GM23248 (cell line): ENCODE measurements at regions not wholly inside any gene's neighbourhood (a gene's known extent, or its start where the extent isn't known, plus 50 kb on each side); places are given as distances from the start of the nearest gene placed in this dataset.

Experiments used
- EZH2 ChIP-seq: fragments of 200-600 bp; sonication (generic); IDR thresholded peaks from 2 replicates; pipeline ENCODE4 v1.6.1; 2018; ENCODE audit warnings: antibody characterized with exemption, mild to moderate bottlenecking; ENCODE audit not compliant: insufficient read depth, poor library complexity, severe bottlenecking
- EZH2phosphoT487 ChIP-seq: fragments of 200-600 bp; sonication (generic); IDR thresholded peaks from 2 replicates; pipeline ENCODE4 v1.6.1; 2018; ENCODE audit warnings: antibody characterized with exemption, moderate library complexity, mild to moderate bottlenecking, low read depth; ENCODE audit not compliant: insufficient read depth

DNA sequence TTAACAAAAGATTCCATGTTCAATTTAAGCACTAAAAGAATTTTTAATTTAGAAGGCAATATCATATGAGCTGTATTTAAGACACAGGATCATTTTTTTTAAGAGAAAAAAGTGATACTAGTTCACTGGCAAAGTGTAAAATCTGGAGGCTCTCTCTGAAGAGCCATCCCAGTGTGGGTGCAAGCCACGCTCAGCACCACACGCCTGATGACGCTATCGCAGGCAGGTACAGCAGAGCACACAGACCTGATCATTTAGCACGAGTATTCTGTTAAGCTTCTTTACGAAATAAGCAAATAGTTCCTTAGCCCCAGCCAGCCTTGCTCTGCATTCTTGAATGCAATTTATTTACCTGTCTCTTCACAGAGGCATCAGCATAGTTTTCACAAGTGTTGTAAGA is 198.6 kb downstream of the SIPA1L2 start:
- TF ChIP-seq EZH2 (no peak), EZH2phosphoT487 (no peak)
